ENCODE measurements at regions not wholly inside any gene's neighbourhood (a gene's known extent, or its start where the extent isn't known, plus 50 kb on each side); places are given as distances from the start of the nearest gene placed in this dataset.

GRCh38 chr4:121459026-121459425, 78.2 kb upstream of the QRFPR start:
- peaks cover 28% of the 10 kb centered on the region for H3K27me3 ChIP-seq (ENCODE audit: insufficient read depth, low read length, poor library complexity)
- ATAC-seq (ENCODE audit: insufficient read depth, low read depth): no peak
- TF ChIP-seq CTCF (IDR thresholded peaks at IDR 0.05; ENCODE audit: borderline replicate concordance, extremely low read depth, low read length, poor library complexity, severe bottlenecking) (no peak), EZH2 (IDR thresholded peaks at IDR 0.05; ENCODE audit: borderline replicate concordance, low read depth, low read length, severe bottlenecking) (no peak)
- H4K20me1 ChIP-seq (ENCODE audit: insufficient read depth, low read length): no peaks in the 10 kb centered on the region
- no peak overlapping the region for H3K27ac ChIP-seq (ENCODE audit: low read length)
- no peaks in the 10 kb centered on the region for H3K4me1 ChIP-seq (ENCODE audit: insufficient read depth, low read length)
- H3K4me3 ChIP-seq (ENCODE audit: low read depth in 1 of 2, low read length in 2 of 2): no peak overlapping the region
- no peak overlapping the region for H2AFZ ChIP-seq (ENCODE audit: low read depth, low read length)
- no peak overlapping the region for H3K9ac ChIP-seq (ENCODE audit: low read depth, low read length)
- H3K36me3 ChIP-seq (ENCODE audit: insufficient read depth, low read length): no peaks in the 10 kb centered on the region
- H3K79me2 ChIP-seq (ENCODE audit: insufficient read depth, low read length): no peaks in the 10 kb centered on the region
- no peak overlapping the region for H3K4me2 ChIP-seq (ENCODE audit: insufficient read depth, low read length)
- DNase-seq: no peak
- H3K9me3 ChIP-seq (ENCODE audit: insufficient read depth, low read length, severe bottlenecking): no peaks in the 10 kb centered on the region

- Histone ChIP-seq H3K9me3 (ENCODE audit: insufficient read depth, low read length, severe bottlenecking) (no peaks in the 10 kb centered on the region), H3K9ac (ENCODE audit: low read depth, low read length) (no peak overlapping the region), H3K36me3 (ENCODE audit: insufficient read depth, low read length) (no peaks in the 10 kb centered on the region), H3K4me3 (ENCODE audit: low read depth in 1 of 2, low read length in 2 of 2) (no peak overlapping the region), H3K27ac (ENCODE audit: low read length) (no peak overlapping the region), H4K20me1 (ENCODE audit: insufficient read depth, low read length) (no peaks in the 10 kb centered on the region), H3K4me1 (ENCODE audit: insufficient read depth, low read length) (no peaks in the 10 kb centered on the region), H3K79me2 (ENCODE audit: insufficient read depth, low read length) (no peaks in the 10 kb centered on the region), H3K4me2 (ENCODE audit: insufficient read depth, low read length) (no peak overlapping the region), H2AFZ (ENCODE audit: low read depth, low read length) (no peak overlapping the region), H3K27me3 (ENCODE audit: insufficient read depth, low read length, poor library complexity) (peaks cover 32% of the 10 kb centered on the region)
- TF ChIP-seq CTCF (IDR thresholded peaks at IDR 0.05; ENCODE audit: borderline replicate concordance, extremely low read depth, low read length, poor library complexity, severe bottlenecking): no peak
- TF ChIP-seq EZH2 (IDR thresholded peaks at IDR 0.05; ENCODE audit: borderline replicate concordance, low read depth, low read length, severe bottlenecking): no peak
- DNase-seq (no peak), ATAC-seq (ENCODE audit: insufficient read depth, low read depth) (no peak)
Observed at GRCh38 chr4:121457278-121457875, 76.6 kb upstream of the QRFPR start.

- no peaks in the 10 kb centered on the region for H3K4me1 ChIP-seq (ENCODE audit: insufficient read depth, low read length)
- H3K27me3 ChIP-seq (ENCODE audit: insufficient read depth, low read length, poor library complexity): peaks cover 38% of the 10 kb centered on the region
- no peak overlapping the region for H3K4me3 ChIP-seq (ENCODE audit: low read depth in 1 of 2, low read length in 2 of 2)
- no peaks in the 10 kb centered on the region for H3K9me3 ChIP-seq (ENCODE audit: insufficient read depth, low read length, severe bottlenecking)
- H3K9ac ChIP-seq (ENCODE audit: low read depth, low read length): no peak overlapping the region
- H3K36me3 ChIP-seq (ENCODE audit: insufficient read depth, low read length): no peaks in the 10 kb centered on the region
- no peak overlapping the region for H3K4me2 ChIP-seq (ENCODE audit: insufficient read depth, low read length)
- H4K20me1 ChIP-seq (ENCODE audit: insufficient read depth, low read length): no peaks in the 10 kb centered on the region
- no peak for DNase-seq
- H3K79me2 ChIP-seq (ENCODE audit: insufficient read depth, low read length): no peaks in the 10 kb centered on the region
- ATAC-seq (ENCODE audit: insufficient read depth, low read depth): no peak
- H2AFZ ChIP-seq (ENCODE audit: low read depth, low read length): no peak overlapping the region
- TF ChIP-seq EZH2 (IDR thresholded peaks at IDR 0.05; ENCODE audit: borderline replicate concordance, low read depth, low read length, severe bottlenecking) (no peak), CTCF (IDR thresholded peaks at IDR 0.05; ENCODE audit: borderline replicate concordance, extremely low read depth, low read length, poor library complexity, severe bottlenecking) (no peak)
- H3K27ac ChIP-seq (ENCODE audit: low read length): no peak overlapping the region
Observed at GRCh38 chr4:121455285-121455684, 74.5 kb upstream of the QRFPR start.
